ENCODE measurements at regions not wholly inside any gene's neighbourhood (a gene's known extent, or its start where the extent isn't known, plus 50 kb on each side); places are given as distances from the start of the nearest gene placed in this dataset.

DNA sequence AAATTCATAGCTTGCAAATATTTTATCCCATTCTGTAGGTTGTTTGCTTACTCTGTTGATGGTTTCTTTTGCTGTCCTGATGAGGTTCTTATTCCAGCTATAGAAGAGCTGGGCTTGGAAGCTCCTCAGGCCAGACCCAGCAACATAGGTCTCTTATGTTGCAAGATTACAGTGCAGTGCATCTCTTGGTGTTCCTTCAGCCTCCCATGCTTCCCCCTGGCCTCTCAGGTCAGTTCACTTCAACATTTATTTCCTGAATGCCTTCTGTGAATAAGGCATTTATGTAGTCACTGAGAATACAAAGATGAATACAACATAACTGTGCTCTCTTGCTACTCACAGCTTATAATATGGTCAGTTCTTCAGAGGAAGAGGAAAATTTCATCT is 179.0 kb upstream of the SLC39A10 start:
- H4K20me1 ChIP-seq (ENCODE audit: control insufficient read depth, insufficient read depth), result no peaks in the 10 kb centered on the region
- H3K36me3 ChIP-seq (ENCODE audit: control insufficient read depth in 2 of 2, insufficient read depth in 2 of 2, low read length in 1 of 2), result no peaks in the 10 kb centered on the region
- ATAC-seq, result no peak
- CTCF ChIA-PET, result no interaction called here
- DNase-seq (ENCODE audit: low read depth, low spot score), result no peak
- H3K4me2 ChIP-seq (ENCODE audit: control insufficient read depth, insufficient read depth), result no peak overlapping the region
- SMC1A ChIA-PET (ENCODE audit: uncharacterized antibody, unreplicated experiment), result interaction anchor here (0.8 to 2.3 kb wide), 3 partner anchors 9 to 12 kb away, joined by 3 to 7 read pairs (median 6); no protein-coding TSS in a partner anchor
- RAD21 ChIA-PET (ENCODE audit: unreplicated experiment), result interaction anchor here (1.5 kb wide), 1 partner anchor 182 kb away, joined by 3 read pairs; no protein-coding TSS in a partner anchor
- H3K9me3 ChIP-seq (replicated peaks; ENCODE audit: control insufficient read depth, insufficient read depth, low read length), result no peaks in the 10 kb centered on the region; the same call in 2 of the 3 replicates
- no peak overlapping the region for H3K4me3 ChIP-seq
- BruUV-seq (replicated peaks), result no TSS peak
- H3K27me3 ChIP-seq (replicated peaks in 1 of 2; ENCODE audit: control insufficient read depth in 2 of 2, insufficient read depth in 2 of 2, low read length in 1 of 2), result no peaks in the 10 kb centered on the region
- in situ Hi-C loops (cut with MboI) (no loop called here), intact Hi-C loops (cut with micrococcal nuclease; ENCODE audit: unreplicated experiment) (no loop called here)
- TF ChIP-seq MEF2B (IDR thresholded peaks at IDR 0.05; ENCODE audit: partially characterized antibody, poor library complexity, severe bottlenecking) (no peak), SREBF2 (IDR thresholded peaks at IDR 0.05; ENCODE audit: low read length) (no peak), SMC3 (IDR thresholded peaks at IDR 0.05; ENCODE audit: borderline replicate concordance, low read length) (no peak), SIN3A (IDR thresholded peaks at IDR 0.05; ENCODE audit: low read depth, low read length) (no peak)
- TF ChIP-seq, protein P1, sequence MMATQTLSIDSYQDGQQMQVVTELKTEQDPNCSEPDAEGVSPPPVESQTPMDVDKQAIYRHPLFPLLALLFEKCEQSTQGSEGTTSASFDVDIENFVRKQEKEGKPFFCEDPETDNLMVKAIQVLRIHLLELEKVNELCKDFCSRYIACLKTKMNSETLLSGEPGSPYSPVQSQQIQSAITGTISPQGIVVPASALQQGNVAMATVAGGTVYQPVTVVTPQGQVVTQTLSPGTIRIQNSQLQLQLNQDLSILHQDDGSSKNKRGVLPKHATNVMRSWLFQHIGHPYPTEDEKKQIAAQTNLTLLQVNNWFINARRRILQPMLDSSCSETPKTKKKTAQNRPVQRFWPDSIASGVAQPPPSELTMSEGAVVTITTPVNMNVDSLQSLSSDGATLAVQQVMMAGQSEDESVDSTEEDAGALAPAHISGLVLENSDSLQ (IDR thresholded peaks at IDR 0.05), result no peak
- H3K79me2 ChIP-seq (ENCODE audit: control insufficient read depth, insufficient read depth, low read length), result no peaks in the 10 kb centered on the region
- H3K27ac ChIP-seq (ENCODE audit: control insufficient read depth, insufficient read depth), result no peak overlapping the region
- no peak overlapping the region for H3K9ac ChIP-seq (ENCODE audit: control insufficient read depth, insufficient read depth, low read length)
- no peak for FAIRE-seq
- H2AFZ ChIP-seq (ENCODE audit: control insufficient read depth, low read depth, low read length), result no peak overlapping the region
- POLR2A ChIA-PET, result no interaction called here
- peaks cover 3% of the 10 kb centered on the region; the same call in 1 of the 2 replicates for H3K4me1 ChIP-seq (ENCODE audit: control insufficient read depth, insufficient read depth, low read length)

DNA sequence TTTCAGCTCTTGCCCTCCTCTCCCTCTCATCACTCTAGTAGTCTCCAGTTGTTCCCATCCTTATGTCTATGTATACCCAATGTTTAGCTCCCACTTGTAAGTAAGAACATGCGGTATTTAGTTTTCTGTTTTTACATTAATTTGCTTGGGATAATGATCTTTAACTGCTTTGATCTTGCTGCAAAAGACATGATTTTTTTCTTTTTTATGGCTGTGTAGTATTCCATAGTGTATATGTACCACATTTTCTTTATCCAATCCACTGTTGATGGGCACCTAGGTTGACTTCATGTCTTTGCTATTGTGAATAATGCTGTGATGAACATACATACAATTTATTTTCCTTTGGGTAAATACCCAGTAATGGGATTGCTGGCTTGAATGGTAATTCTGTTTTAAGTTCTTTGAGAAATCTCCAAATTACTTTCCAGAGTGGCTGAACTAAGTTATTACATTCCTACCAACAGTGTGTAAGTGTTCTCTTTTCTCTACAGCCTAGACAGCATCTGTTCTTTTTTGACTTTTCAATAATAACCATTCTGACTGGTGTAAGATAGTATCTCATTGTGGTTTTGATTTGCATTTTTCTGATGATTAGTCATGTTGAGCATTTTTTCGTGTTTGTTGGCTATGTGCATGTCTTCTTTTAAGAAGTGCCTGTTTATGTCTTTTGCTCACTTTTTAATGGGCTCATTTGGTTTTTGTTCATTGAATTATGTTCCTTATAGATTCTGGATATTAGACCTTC is 179.6 kb upstream of the SLC39A10 start:
- ChIA-PET CTCF (interaction anchor here (0.6 to 1.0 kb wide), 2 partner anchors 21 to 1128 kb away, joined by 3 read pairs; no protein-coding TSS in a partner anchor), SMC1A (ENCODE audit: uncharacterized antibody, unreplicated experiment) (interaction anchor here (0.8 to 2.3 kb wide), 6 partner anchors 9 to 44 kb away, joined by 3 to 7 read pairs (median 4); no protein-coding TSS in a partner anchor), POLR2A (interaction anchor here (0.6 to 1.6 kb wide), 2 partner anchors 8 to 84 kb away, joined by 3 to 5 read pairs; no protein-coding TSS in a partner anchor), RAD21 (ENCODE audit: unreplicated experiment) (interaction anchor here (1.5 kb wide), 1 partner anchor 183 kb away, joined by 3 read pairs; no protein-coding TSS in a partner anchor)
- Histone ChIP-seq H4K20me1 (ENCODE audit: control insufficient read depth, insufficient read depth) (no peaks in the 10 kb centered on the region), H3K27me3 (replicated peaks in 1 of 2; ENCODE audit: control insufficient read depth in 2 of 2, insufficient read depth in 2 of 2, low read length in 1 of 2) (no peaks in the 10 kb centered on the region), H3K9ac (ENCODE audit: control insufficient read depth, insufficient read depth, low read length) (no peak overlapping the region), H3K36me3 (ENCODE audit: control insufficient read depth in 2 of 2, insufficient read depth in 2 of 2, low read length in 1 of 2) (no peaks in the 10 kb centered on the region), H3K27ac (ENCODE audit: control insufficient read depth, insufficient read depth) (no peak overlapping the region), H3K9me3 (replicated peaks; ENCODE audit: control insufficient read depth, insufficient read depth, low read length) (no peaks in the 10 kb centered on the region; the same call in 1 of the 3 replicates), H2AFZ (ENCODE audit: control insufficient read depth, low read depth, low read length) (no peak overlapping the region), H3K79me2 (ENCODE audit: control insufficient read depth, insufficient read depth, low read length) (no peaks in the 10 kb centered on the region), H3K4me3 (no peak overlapping the region), H3K4me1 (ENCODE audit: control insufficient read depth, insufficient read depth, low read length) (peaks cover 3% of the 10 kb centered on the region; the same call in 1 of the 2 replicates), H3K4me2 (ENCODE audit: control insufficient read depth, insufficient read depth) (no peak overlapping the region)
- ATAC-seq (peak; percentile 60), DNase-seq (ENCODE audit: low read depth, low spot score) (no peak), FAIRE-seq (peak; percentile 64)
- WGBS (ENCODE audit: insufficient coverage, insufficient replicate concordance, low lambda C conversion rate, missing lambda C conversion rate), result 50% methylated on average over 2 of the region's 2 CpGs
- no TSS peak for BruUV-seq (replicated peaks)
- peak; percentile 76; the same call in 2 of the 3 replicates for TF ChIP-seq POU2F2 (IDR thresholded peaks at IDR 0.05; ENCODE audit: borderline replicate concordance, low read depth, low read length)
- TF ChIP-seq ETV6 (conservative IDR thresholded peaks at IDR 0.05 in 1 of 2, IDR thresholded peaks at IDR 0.05 in 1 of 2; ENCODE audit: borderline replicate concordance in 1 of 2, low read depth in 1 of 2), result no peak
- 0 out of 2 replicates have a peak, but pooled peaks have one; percentile 21 for TF ChIP-seq RUNX3 (IDR thresholded peaks at IDR 0.05; ENCODE audit: low read length)
- TF ChIP-seq SRF (IDR thresholded peaks at IDR 0.05; ENCODE audit: low read depth in 2 of 2, low read length in 2 of 2), result no peak
- intact Hi-C loops (cut with micrococcal nuclease; ENCODE audit: unreplicated experiment), result no loop called here
- in situ Hi-C loops (cut with MboI), result no loop called here

Measured in GM12878 (cell line).